Adipocyte (in vitro differentiated cells): ENCODE measurements at regions not wholly inside any gene's neighbourhood (a gene's known extent, or its start where the extent isn't known, plus 50 kb on each side); places are given as distances from the start of the nearest gene placed in this dataset.

Experiments
- DNase-seq: peaks from one replicate; pipeline ENCODE4 v3.0.0-alpha.2; 2015; ENCODE audit warnings: low read depth
- H3K27me3 ChIP-seq: replicated peaks from 2 replicates; pipeline ENCODE4 v1.7.0; 2013; ENCODE audit warnings: mild to moderate bottlenecking, low read length, moderate library complexity; ENCODE audit not compliant: control insufficient read depth, insufficient read depth
- H3K36me3 ChIP-seq: 2 replicates; pipeline ENCODE4 v1.7.0; 2013; ENCODE audit warnings: low read length, mild to moderate bottlenecking, moderate library complexity; ENCODE audit not compliant: control insufficient read depth, insufficient read depth, severe bottlenecking
- H3K4me1 ChIP-seq: 2 replicates; pipeline ENCODE4 v1.7.0; 2013; ENCODE audit warnings: mild to moderate bottlenecking, low read length, moderate library complexity; ENCODE audit not compliant: control insufficient read depth, insufficient read depth
- H3K4me3 ChIP-seq: 2 replicates; pipeline ENCODE4 v1.7.0; 2013; ENCODE audit warnings: mild to moderate bottlenecking, low read length, moderate library complexity
- H3K9ac ChIP-seq: 2 replicates; pipeline ENCODE4 v1.7.0; 2013; ENCODE audit warnings: mild to moderate bottlenecking, low read length, moderate library complexity
- H3K9me3 ChIP-seq: 2 replicates; pipeline ENCODE4 v1.7.0; 2013; ENCODE audit warnings: mild to moderate bottlenecking, low read length, moderate library complexity; ENCODE audit not compliant: control insufficient read depth

DNA sequence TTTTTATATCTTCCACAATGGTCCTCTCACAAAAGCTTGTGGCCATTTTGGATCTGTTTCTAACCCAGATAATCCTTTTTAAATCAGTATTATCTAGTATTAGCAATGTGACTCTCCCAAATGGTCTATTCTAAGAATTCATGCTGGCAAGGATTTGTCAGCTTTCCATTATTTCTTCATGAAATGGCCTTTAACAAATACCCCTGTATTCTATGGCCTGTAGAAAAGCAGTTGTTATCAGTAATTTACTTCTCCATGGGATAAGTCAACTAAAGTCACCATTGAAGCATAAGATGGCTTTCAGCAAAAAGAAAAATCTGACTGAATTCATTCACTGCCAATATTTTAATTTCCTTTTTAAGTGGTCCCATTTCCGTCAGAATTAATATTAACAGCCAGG is 346.4 kb upstream of the FAM174A start:
- Histone ChIP-seq H3K4me3 (no peak overlapping the region), H3K4me1 (no peaks in the 10 kb centered on the region), H3K36me3 (no peaks in the 10 kb centered on the region), H3K9ac (no peak overlapping the region), H3K27me3 (no peaks in the 10 kb centered on the region), H3K9me3 (peaks cover 4% of the 10 kb centered on the region)
- no peak for DNase-seq

GRCh38 chr5:100188339-100188738 is 346.8 kb upstream of the FAM174A start:
- no peak overlapping the region for H3K9ac ChIP-seq
- no peak overlapping the region for H3K4me3 ChIP-seq
- no peaks in the 10 kb centered on the region for H3K27me3 ChIP-seq
- no peaks in the 10 kb centered on the region for H3K36me3 ChIP-seq
- H3K4me1 ChIP-seq = no peaks in the 10 kb centered on the region
- H3K9me3 ChIP-seq = peaks cover under 1% of the 10 kb centered on the region
- DNase-seq = no peak

DNA sequence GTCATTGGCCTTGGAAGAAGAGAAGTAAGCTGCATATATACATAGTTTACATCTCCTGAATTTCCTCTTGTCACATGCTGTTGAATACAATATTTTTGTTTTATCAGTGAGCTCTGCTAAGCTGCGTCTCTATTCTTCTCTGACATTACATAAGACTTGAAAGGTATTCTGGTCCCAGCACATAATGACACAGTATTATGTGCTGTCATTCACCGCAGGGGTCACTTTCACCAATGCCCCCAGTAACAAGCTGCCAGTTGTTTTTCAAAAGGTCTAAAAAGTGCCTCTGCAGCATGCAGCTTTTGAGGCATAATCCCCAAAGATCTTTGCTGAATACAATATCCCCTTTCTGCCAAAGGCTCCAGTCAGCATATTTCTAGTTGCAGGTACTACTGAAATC is 349.0 kb upstream of the FAM174A start:
- H3K4me1 ChIP-seq = no peaks in the 10 kb centered on the region
- H3K9ac ChIP-seq = no peak overlapping the region
- H3K9me3 ChIP-seq = no peaks in the 10 kb centered on the region
- no peak overlapping the region for H3K4me3 ChIP-seq
- no peak for DNase-seq
- no peaks in the 10 kb centered on the region for H3K27me3 ChIP-seq
- no peaks in the 10 kb centered on the region for H3K36me3 ChIP-seq

GRCh38 chr5:100182402-100182801 is 352.8 kb upstream of the FAM174A start:
- no peak overlapping the region for H3K9ac ChIP-seq
- H3K9me3 ChIP-seq = peaks cover 4% of the 10 kb centered on the region
- no peaks in the 10 kb centered on the region for H3K4me1 ChIP-seq
- no peaks in the 10 kb centered on the region for H3K27me3 ChIP-seq
- no peaks in the 10 kb centered on the region for H3K36me3 ChIP-seq
- DNase-seq = no peak
- no peak overlapping the region for H3K4me3 ChIP-seq

DNA sequence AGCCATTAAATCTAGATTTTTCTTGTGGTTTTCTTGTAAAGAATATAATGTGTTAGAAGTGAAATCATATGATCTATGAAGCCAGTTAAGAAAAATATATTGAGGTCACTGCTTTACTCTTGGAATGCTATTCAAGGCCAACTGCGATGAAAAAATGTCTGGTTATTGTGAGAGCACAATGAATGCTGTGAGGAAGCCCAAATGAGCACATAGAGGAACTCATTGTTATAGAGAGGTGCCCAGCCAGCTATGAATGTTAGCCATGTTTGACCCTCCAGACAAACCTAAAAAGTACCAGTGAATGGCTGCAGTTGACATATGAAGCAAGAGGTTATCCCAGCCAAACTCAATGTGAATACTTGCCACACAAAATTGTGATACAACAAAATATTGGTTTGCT is 359.8 kb upstream of the FAM174A start:
- no peak overlapping the region for H3K9ac ChIP-seq
- H3K4me1 ChIP-seq = no peaks in the 10 kb centered on the region
- DNase-seq = no peak
- peaks cover 8% of the 10 kb centered on the region for H3K9me3 ChIP-seq
- H3K36me3 ChIP-seq = no peaks in the 10 kb centered on the region
- no peak overlapping the region for H3K4me3 ChIP-seq
- no peaks in the 10 kb centered on the region for H3K27me3 ChIP-seq

- Histone ChIP-seq H3K9me3 (peaks cover 17% of the 10 kb centered on the region), H3K36me3 (no peaks in the 10 kb centered on the region), H3K4me1 (no peaks in the 10 kb centered on the region)
Measured at GRCh38 chr5:100165309-100165708, 369.9 kb upstream of the FAM174A start.

GRCh38 chr5:100161868-100162267 is 373.3 kb upstream of the FAM174A start:
- H3K9ac ChIP-seq = no peak overlapping the region
- DNase-seq = no peak
- H3K36me3 ChIP-seq = no peaks in the 10 kb centered on the region
- H3K9me3 ChIP-seq = peaks cover 19% of the 10 kb centered on the region
- H3K27me3 ChIP-seq = no peaks in the 10 kb centered on the region
- H3K4me1 ChIP-seq = no peaks in the 10 kb centered on the region
- H3K4me3 ChIP-seq = no peak overlapping the region

More at GRCh38 chr5:100165309-100165708, 369.9 kb upstream of the FAM174A start:
- DNase-seq = no peak
- no peaks in the 10 kb centered on the region for H3K27me3 ChIP-seq
- no peak overlapping the region for H3K9ac ChIP-seq
- H3K4me3 ChIP-seq = no peak overlapping the region

DNA sequence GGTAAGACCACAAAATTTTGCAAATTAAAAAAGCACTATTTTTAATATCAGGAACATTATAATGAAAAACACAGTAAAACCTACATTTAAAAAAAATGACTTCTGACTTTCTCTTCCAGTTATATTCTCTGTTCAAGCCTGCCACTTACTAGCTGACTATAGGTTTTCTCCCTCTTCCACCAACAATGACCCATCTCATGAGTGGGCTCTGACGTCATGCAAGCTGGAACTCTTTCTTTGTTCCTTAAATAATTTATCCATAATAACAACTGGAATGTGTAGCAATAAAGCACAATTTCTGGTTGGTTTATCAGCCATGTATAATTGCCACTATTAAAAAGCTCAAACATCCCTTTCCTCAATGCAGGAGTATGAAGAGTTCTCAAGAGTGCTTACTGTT is 378.1 kb upstream of the FAM174A start:
- no peak overlapping the region for H3K4me3 ChIP-seq
- no peak for DNase-seq
- peaks cover 12% of the 10 kb centered on the region for H3K9me3 ChIP-seq
- H3K4me1 ChIP-seq = no peaks in the 10 kb centered on the region
- H3K36me3 ChIP-seq = no peaks in the 10 kb centered on the region
- no peaks in the 10 kb centered on the region for H3K27me3 ChIP-seq
- H3K9ac ChIP-seq = no peak overlapping the region

DNA sequence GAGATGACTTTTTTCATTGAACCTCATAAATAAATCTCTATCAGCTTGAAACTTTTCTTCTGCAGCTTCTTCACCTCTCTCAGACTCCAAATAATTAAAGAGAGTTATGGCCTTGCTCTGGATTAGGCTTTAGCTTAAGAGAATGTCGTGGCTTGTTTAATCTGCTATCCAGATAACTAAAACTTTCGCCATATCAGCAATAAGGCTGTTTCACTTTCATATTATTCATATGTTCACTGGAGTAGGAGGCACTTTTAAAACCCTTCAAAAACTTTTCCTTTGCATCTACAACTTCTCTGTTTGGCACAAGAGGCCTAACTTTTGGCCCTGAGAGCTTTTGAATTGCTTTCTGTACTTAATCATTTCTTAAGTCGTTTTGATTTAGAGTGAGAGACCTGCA is 386.9 kb upstream of the FAM174A start:
- no peak overlapping the region for H3K4me3 ChIP-seq
- no peaks in the 10 kb centered on the region for H3K9me3 ChIP-seq
- H3K9ac ChIP-seq = no peak overlapping the region
- no peaks in the 10 kb centered on the region for H3K36me3 ChIP-seq
- no peaks in the 10 kb centered on the region for H3K27me3 ChIP-seq
- no peaks in the 10 kb centered on the region for H3K4me1 ChIP-seq
- DNase-seq = no peak

DNA sequence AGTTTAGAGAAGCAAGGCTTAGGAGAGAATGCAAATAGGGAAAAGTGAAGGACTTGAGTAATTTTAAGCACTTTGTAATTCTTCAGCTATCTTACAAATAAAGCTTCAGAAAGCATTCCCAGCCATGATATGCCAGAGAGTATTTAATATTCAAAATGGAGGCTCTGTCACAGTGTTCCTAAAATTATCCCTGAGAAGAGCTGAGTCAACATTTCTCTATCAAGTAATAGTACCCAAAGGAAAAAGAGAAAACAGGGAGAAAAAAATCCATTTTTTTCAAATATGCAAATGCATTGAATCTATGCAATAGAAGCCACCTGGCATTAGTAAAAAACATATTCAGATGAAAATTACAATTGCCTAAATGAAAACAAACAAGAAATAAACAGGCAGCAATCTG is 392.6 kb upstream of the FAM174A start:
- no peak overlapping the region for H3K4me3 ChIP-seq
- no peaks in the 10 kb centered on the region for H3K36me3 ChIP-seq
- no peaks in the 10 kb centered on the region for H3K9me3 ChIP-seq
- no peak for DNase-seq
- no peaks in the 10 kb centered on the region for H3K4me1 ChIP-seq
- no peaks in the 10 kb centered on the region for H3K27me3 ChIP-seq
- H3K9ac ChIP-seq = no peak overlapping the region

- Histone ChIP-seq H3K36me3 (no peaks in the 10 kb centered on the region), H3K4me3 (no peak overlapping the region), H3K27me3 (no peaks in the 10 kb centered on the region), H3K4me1 (no peaks in the 10 kb centered on the region), H3K9ac (no peak overlapping the region), H3K9me3 (no peaks in the 10 kb centered on the region)
- no peak for DNase-seq
Measured at GRCh38 chr5:100131161-100131560, 404.0 kb upstream of the FAM174A start.

DNA sequence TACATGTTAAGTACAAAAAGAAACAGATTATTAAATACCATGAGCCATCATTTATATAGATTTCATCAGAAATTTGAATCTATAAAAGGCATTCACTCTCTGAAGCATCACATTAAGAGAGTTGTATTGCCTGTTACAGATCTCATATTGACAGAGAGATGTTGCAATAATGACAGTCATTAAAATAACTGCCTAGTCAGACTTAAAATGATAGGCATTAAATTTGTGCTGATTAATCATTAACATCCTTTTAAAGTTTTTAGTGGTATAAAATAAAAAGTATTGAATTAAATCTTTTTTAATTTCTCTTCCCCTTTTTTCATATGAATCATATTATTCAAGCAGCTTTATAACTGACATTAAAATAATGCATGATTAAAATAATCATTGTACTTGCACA is 404.9 kb upstream of the FAM174A start:
- no peak overlapping the region for H3K4me3 ChIP-seq
- H3K4me1 ChIP-seq = no peaks in the 10 kb centered on the region
- H3K36me3 ChIP-seq = no peaks in the 10 kb centered on the region
- no peak overlapping the region for H3K9ac ChIP-seq
- no peaks in the 10 kb centered on the region for H3K9me3 ChIP-seq
- DNase-seq = no peak
- no peaks in the 10 kb centered on the region for H3K27me3 ChIP-seq
